COLO829 (cell line): ENCODE measurements at regions not wholly inside any gene's neighbourhood (a gene's known extent, or its start where the extent isn't known, plus 50 kb on each side); places are given as distances from the start of the nearest gene placed in this dataset.

Experiments
- DNase-seq: peaks from one replicate; pipeline ENCODE4 v3.0.0; 2012; ENCODE audit warnings: low spot score

GRCh38 chr5:71865665-71866320 is 146.7 kb downstream of the CARTPT start:
- no peak for DNase-seq

- DNase-seq, result no peak
These were observed 153.3 kb downstream of the CARTPT start for GRCh38 chr5:71872311-71872864.

GRCh38 chr5:71873191-71873591 is 154.1 kb downstream of the CARTPT start:
- DNase-seq, result no peak

GRCh38 chr5:71874521-71874920 is 155.4 kb downstream of the CARTPT start:
- DNase-seq, result no peak

GRCh38 chr5:71877511-71877910 is 158.4 kb downstream of the CARTPT start:
- no peak for DNase-seq

- no peak for DNase-seq
These were observed 161.5 kb downstream of the CARTPT start for GRCh38 chr5:71880536-71880935.

- DNase-seq, result no peak
These were observed 164.0 kb downstream of the CARTPT start for GRCh38 chr5:71882826-71883741.

GRCh38 chr5:71883742-71884103 is 164.6 kb downstream of the CARTPT start:
- no peak for DNase-seq

- DNase-seq, result no peak
These were observed 165.9 kb downstream of the CARTPT start for GRCh38 chr5:71884926-71885325.

- no peak for DNase-seq
These were observed 167.3 kb downstream of the CARTPT start for GRCh38 chr5:71886406-71886805.

- peak; percentile 62 for DNase-seq
These were observed 168.6 kb downstream of the CARTPT start for GRCh38 chr5:71887680-71888079.

GRCh38 chr5:71891406-71891805 is 172.3 kb downstream of the CARTPT start:
- no peak for DNase-seq

GRCh38 chr5:71891856-71892255 is 172.8 kb downstream of the CARTPT start:
- no peak for DNase-seq

- no peak for DNase-seq
These were observed 173.7 kb downstream of the CARTPT start for GRCh38 chr5:71892641-71893365.

GRCh38 chr5:71893451-71893850 is 174.4 kb downstream of the CARTPT start:
- DNase-seq, result no peak

GRCh38 chr5:71894091-71894490 is 175.0 kb downstream of the CARTPT start:
- no peak for DNase-seq

GRCh38 chr5:71895546-71895945 is 176.5 kb downstream of the CARTPT start:
- DNase-seq, result no peak

- DNase-seq, result no peak
These were observed 180.8 kb downstream of the CARTPT start for GRCh38 chr5:71899865-71900342.

GRCh38 chr5:71903808-71904207 is 184.7 kb downstream of the CARTPT start:
- no peak for DNase-seq

GRCh38 chr5:71904852-71905251 is 185.8 kb downstream of the CARTPT start:
- no peak for DNase-seq

- DNase-seq, result no peak
These were observed 187.0 kb downstream of the CARTPT start for GRCh38 chr5:71905834-71906711.
